Vagina (tissue), 2 donors: ENCODE measurements at regions not wholly inside any gene's neighbourhood (a gene's known extent, or its start where the extent isn't known, plus 50 kb on each side); places are given as distances from the start of the nearest gene placed in this dataset.

Experiments used
- DNase-seq, 2 donors: peaks; one replicate each; pipeline ENCODE4 v3.0.0-alpha.2; 2017; ENCODE audit errors: extremely low spot score in 2 of 2
- H3K27ac ChIP-seq: fragments of 200-600 bp; sonication (generic); one replicate; pipeline ENCODE4 v1.5.1; 2019
- H3K27me3 ChIP-seq: fragments of 200-600 bp; sonication (generic); one replicate; pipeline ENCODE4 v1.5.1; 2019
- H3K36me3 ChIP-seq, 2 donors: fragments of 200-600 bp; sonication (generic); one replicate each; pipeline ENCODE4 v1.5.1; 2017 to 2019
- H3K4me1 ChIP-seq: fragments of 200-600 bp; sonication (generic); one replicate; pipeline ENCODE4 v1.5.1; 2019
- H3K4me3 ChIP-seq, 2 donors: fragments of 200-600 bp; sonication (generic); 1 replicate in 1 of 2; 2 replicates in 1 of 2; pipeline ENCODE4 v1.5.1; 2016 to 2019
- H3K9me3 ChIP-seq: fragments of 200-600 bp; sonication (generic); one replicate; pipeline ENCODE4 v1.5.1; 2019
- CTCF ChIP-seq, 3 experiments: fragments of 450-650 bp in 2 of 3; fragments of 200-600 bp in 1 of 3; sonication (generic) in 1 of 3; IDR thresholded peaks; one replicate each; pipeline ENCODE4 v1.5.1; 2017 to 2019; ENCODE audit warnings: antibody characterized with exemption in 3 of 3, mild to moderate bottlenecking in 2 of 3, moderate library complexity in 2 of 3
- POLR2A ChIP-seq, 2 donors: fragments of 450-650 bp; IDR thresholded peaks; one replicate each; pipeline ENCODE4 v1.6.1; 2017; ENCODE audit warnings: antibody characterized with exemption in 2 of 2, mild to moderate bottlenecking in 2 of 2, moderate library complexity in 2 of 2
- POLR2AphosphoS5 ChIP-seq, 2 donors: sonication (generic); formaldehyde crosslinking; IDR thresholded peaks; one replicate each; pipeline ENCODE4 v1.9.0; 2017; ENCODE audit warnings: antibody characterized with exemption in 2 of 2, mild to moderate bottlenecking in 2 of 2, low read depth in 1 of 2; ENCODE audit not compliant: insufficient read depth in 1 of 2
- intact Hi-C: fragments of 100-400 bp; cut with DNase I; formaldehyde crosslinking; loops from one replicate; pipeline ENCODE4 v1.15.1; 2023

GRCh38 chr6:48619771-48620170 is 508.8 kb upstream of the PTCHD4 start:
- TF ChIP-seq POLR2AphosphoS5 (IDR thresholded peaks at IDR 0.05; ENCODE audit: insufficient read depth in 1 of 2, low read depth in 1 of 2), result no peak
- no peak for TF ChIP-seq CTCF (IDR thresholded peaks at IDR 0.05)
- no peak for TF ChIP-seq POLR2A (IDR thresholded peaks at IDR 0.05)
- Histone ChIP-seq H3K27ac (no peak overlapping the region), H3K36me3 (no peaks in the 10 kb centered on the region), H3K27me3 (no peaks in the 10 kb centered on the region), H3K4me1 (no peaks in the 10 kb centered on the region), H3K9me3 (no peaks in the 10 kb centered on the region), H3K4me3 (no peak overlapping the region)
- intact Hi-C loops, result no loop called here
- DNase-seq, result no peak

GRCh38 chr6:48615041-48615440 is 504.0 kb upstream of the PTCHD4 start:
- Histone ChIP-seq H3K4me3 (no peak overlapping the region), H3K27ac (no peak overlapping the region), H3K9me3 (no peaks in the 10 kb centered on the region), H3K36me3 (no peaks in the 10 kb centered on the region), H3K4me1 (no peaks in the 10 kb centered on the region), H3K27me3 (no peaks in the 10 kb centered on the region)
- intact Hi-C loops, result no loop called here
- DNase-seq, result no peak
- TF ChIP-seq POLR2AphosphoS5 (IDR thresholded peaks at IDR 0.05; ENCODE audit: insufficient read depth in 1 of 2, low read depth in 1 of 2), result no peak
- TF ChIP-seq POLR2A (IDR thresholded peaks at IDR 0.05), result no peak
- no peak for TF ChIP-seq CTCF (IDR thresholded peaks at IDR 0.05)

GRCh38 chr6:48614326-48614725 is 503.3 kb upstream of the PTCHD4 start:
- TF ChIP-seq CTCF (IDR thresholded peaks at IDR 0.05) (no peak), POLR2A (IDR thresholded peaks at IDR 0.05) (no peak), POLR2AphosphoS5 (IDR thresholded peaks at IDR 0.05; ENCODE audit: insufficient read depth in 1 of 2, low read depth in 1 of 2) (no peak)
- Histone ChIP-seq H3K4me1 (no peaks in the 10 kb centered on the region), H3K4me3 (no peak overlapping the region), H3K36me3 (no peaks in the 10 kb centered on the region), H3K9me3 (no peaks in the 10 kb centered on the region), H3K27ac (no peak overlapping the region), H3K27me3 (no peaks in the 10 kb centered on the region)
- intact Hi-C loops, result no loop called here
- no peak for DNase-seq

- Histone ChIP-seq H3K36me3 (no peaks in the 10 kb centered on the region), H3K9me3 (no peaks in the 10 kb centered on the region), H3K4me1 (no peaks in the 10 kb centered on the region), H3K27me3 (no peaks in the 10 kb centered on the region), H3K27ac (no peak overlapping the region), H3K4me3 (no peak overlapping the region)
- DNase-seq, result no peak
- TF ChIP-seq POLR2AphosphoS5 (IDR thresholded peaks at IDR 0.05; ENCODE audit: insufficient read depth in 1 of 2, low read depth in 1 of 2), result no peak
- TF ChIP-seq CTCF (IDR thresholded peaks at IDR 0.05), result no peak
- no peak for TF ChIP-seq POLR2A (IDR thresholded peaks at IDR 0.05)
- intact Hi-C loops, result no loop called here
Measured at GRCh38 chr6:48613231-48613949, 502.4 kb upstream of the PTCHD4 start.

GRCh38 chr6:48611332-48611731 is 500.3 kb upstream of the PTCHD4 start:
- intact Hi-C loops, result no loop called here
- TF ChIP-seq POLR2A (IDR thresholded peaks at IDR 0.05), result no peak
- TF ChIP-seq POLR2AphosphoS5 (IDR thresholded peaks at IDR 0.05; ENCODE audit: insufficient read depth in 1 of 2, low read depth in 1 of 2), result no peak
- H3K9me3 ChIP-seq, result no peaks in the 10 kb centered on the region
- no peaks in the 10 kb centered on the region for H3K4me1 ChIP-seq
- no peak overlapping the region for H3K27ac ChIP-seq
- no peaks in the 10 kb centered on the region for H3K36me3 ChIP-seq
- H3K4me3 ChIP-seq, result no peak overlapping the region
- DNase-seq, result no peak
- no peaks in the 10 kb centered on the region for H3K27me3 ChIP-seq
